ENCODE measurements at regions not wholly inside any gene's neighbourhood (a gene's known extent, or its start where the extent isn't known, plus 50 kb on each side); places are given as distances from the start of the nearest gene placed in this dataset.

DNA sequence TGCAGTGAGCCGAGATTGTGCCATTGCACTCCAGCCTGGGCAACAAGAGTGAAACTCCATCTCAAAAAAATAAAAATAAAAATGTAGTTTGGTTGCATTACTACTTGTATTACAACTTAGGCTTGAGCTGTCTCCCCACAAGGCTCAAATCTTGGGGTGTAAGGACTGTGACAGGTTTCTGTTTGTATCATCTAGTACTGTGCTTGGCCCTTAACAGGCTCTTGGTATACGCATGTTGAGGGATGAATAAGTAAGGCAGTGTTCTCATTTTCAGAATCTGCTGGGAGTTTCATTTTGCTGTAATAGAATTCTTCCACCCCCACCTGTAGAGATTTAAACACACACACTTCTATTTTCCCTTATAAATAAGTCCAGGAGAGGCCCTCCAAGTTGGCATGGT is 289.4 kb upstream of the EEF2KMT start:
- no peak for DNase-seq (ENCODE audit: low read depth)
- no peak for TF ChIP-seq CTCF (conservative IDR thresholded peaks at IDR 0.05; ENCODE audit: low read depth, low read length)
- H3K4me3 ChIP-seq (ENCODE audit: low read depth, low read length): no peak overlapping the region

DNA sequence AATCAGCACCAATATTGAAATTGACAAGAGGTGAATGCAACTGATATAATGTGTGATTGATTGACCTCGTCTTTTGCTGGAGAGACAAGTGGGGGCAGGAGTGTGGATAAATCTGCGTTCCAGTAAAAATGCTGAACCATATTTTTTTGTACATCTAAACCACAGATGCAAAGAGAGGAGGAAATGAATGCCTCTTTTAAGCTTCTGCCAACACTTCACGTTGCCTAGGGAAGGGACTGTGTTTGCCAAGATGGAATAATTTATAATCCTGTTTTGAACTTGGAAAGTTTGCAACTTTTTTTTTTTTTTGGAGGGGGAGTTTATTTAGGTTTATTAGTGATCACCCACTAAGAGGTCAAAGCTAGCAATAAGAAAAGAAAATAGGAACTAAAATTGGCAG is 288.2 kb upstream of the EEF2KMT start:
- DNase-seq (ENCODE audit: low read depth): no peak
- no peak overlapping the region for H3K4me3 ChIP-seq (ENCODE audit: low read depth, low read length)
- no peak for TF ChIP-seq CTCF (conservative IDR thresholded peaks at IDR 0.05; ENCODE audit: low read depth, low read length)

DNA sequence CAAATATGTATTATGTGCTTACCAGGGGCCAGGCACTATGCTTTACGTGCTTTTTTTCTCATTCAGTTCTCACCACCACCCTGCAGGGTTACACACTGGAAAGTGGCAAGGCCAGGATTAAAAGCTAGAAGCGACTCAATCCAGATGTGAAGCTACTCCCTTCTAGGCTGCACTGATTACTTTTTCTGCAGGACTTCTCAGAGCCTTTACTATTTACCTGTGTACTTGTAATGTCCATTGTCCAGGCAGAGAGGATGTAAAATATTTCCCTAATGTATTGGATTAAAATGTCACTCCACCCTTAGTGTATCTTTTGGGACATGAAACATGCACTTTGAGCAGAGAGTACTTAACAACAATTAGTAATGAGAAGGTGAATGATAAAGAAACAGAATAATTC is 287.5 kb upstream of the EEF2KMT start:
- DNase-seq (ENCODE audit: low read depth): no peak
- TF ChIP-seq CTCF (conservative IDR thresholded peaks at IDR 0.05; ENCODE audit: low read depth, low read length): no peak
- H3K4me3 ChIP-seq (ENCODE audit: low read depth, low read length): no peak overlapping the region

GRCh38 chr16:5383737-5384136 is 286.1 kb upstream of the EEF2KMT start:
- DNase-seq (ENCODE audit: low read depth): no peak
- no peak for TF ChIP-seq CTCF (conservative IDR thresholded peaks at IDR 0.05; ENCODE audit: low read depth, low read length)
- no peak overlapping the region for H3K4me3 ChIP-seq (ENCODE audit: low read depth, low read length)

GRCh38 chr16:5382484-5382883 is 284.9 kb upstream of the EEF2KMT start:
- DNase-seq (ENCODE audit: low read depth): no peak
- H3K4me3 ChIP-seq (ENCODE audit: low read depth, low read length): no peak overlapping the region
- TF ChIP-seq CTCF (conservative IDR thresholded peaks at IDR 0.05; ENCODE audit: low read depth, low read length): no peak

DNA sequence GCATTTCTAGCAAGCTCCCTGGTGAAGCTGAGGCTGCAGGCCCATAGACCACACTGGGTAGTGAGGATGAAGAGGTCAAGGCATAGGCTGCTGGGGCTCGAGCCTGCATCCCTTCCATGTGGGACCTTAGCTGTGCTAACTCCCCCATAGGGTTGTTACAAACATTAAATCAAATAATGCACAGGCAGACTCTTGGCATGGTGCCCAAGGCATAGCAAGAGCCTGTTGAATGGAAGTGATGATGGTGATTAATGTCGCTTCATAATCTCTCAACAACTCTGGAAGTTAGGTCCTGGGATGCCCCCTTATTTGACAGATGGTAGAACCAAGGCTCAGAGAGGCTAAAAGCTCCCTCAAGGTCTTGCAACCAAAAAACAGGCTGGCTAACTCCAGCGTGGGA is 283.9 kb upstream of the EEF2KMT start:
- no peak for TF ChIP-seq CTCF (conservative IDR thresholded peaks at IDR 0.05; ENCODE audit: low read depth, low read length)
- DNase-seq (ENCODE audit: low read depth): no peak

GRCh38 chr16:5379954-5380353 is 282.4 kb upstream of the EEF2KMT start:
- no peak for TF ChIP-seq CTCF (conservative IDR thresholded peaks at IDR 0.05; ENCODE audit: low read depth, low read length)
- H3K4me3 ChIP-seq (ENCODE audit: low read depth, low read length): no peak overlapping the region
- DNase-seq (ENCODE audit: low read depth): no peak

More for the DNA sequence above, 283.9 kb upstream of the EEF2KMT start:
- H3K4me3 ChIP-seq (ENCODE audit: low read depth, low read length): no peak overlapping the region
